Suprapubic skin (tissue), 4 donors: ENCODE measurements at regions not wholly inside any gene's neighbourhood (a gene's known extent, or its start where the extent isn't known, plus 50 kb on each side); places are given as distances from the start of the nearest gene placed in this dataset.

Experiments
- CTCF ChIP-seq, 2 donors: fragments of 200-600 bp in 1 of 2; fragments of 450-650 bp in 1 of 2; sonication (generic) in 1 of 2; IDR thresholded peaks; one replicate each; pipeline ENCODE4 v1.5.1; 2016 to 2019; ENCODE audit warnings: antibody characterized with exemption in 2 of 2, mild to moderate bottlenecking in 1 of 2, moderate library complexity in 1 of 2
- POLR2A ChIP-seq, 2 donors: fragments of 450-650 bp; IDR thresholded peaks; one replicate each; pipeline ENCODE4 v1.6.1; 2017; ENCODE audit warnings: antibody characterized with exemption in 2 of 2, mild to moderate bottlenecking in 2 of 2, moderate library complexity in 2 of 2
- POLR2AphosphoS5 ChIP-seq, 3 donors: sonication (generic); formaldehyde crosslinking; IDR thresholded peaks; one replicate each; pipeline ENCODE4 v1.6.1; 2017; ENCODE audit warnings: antibody characterized with exemption in 3 of 3

DNA sequence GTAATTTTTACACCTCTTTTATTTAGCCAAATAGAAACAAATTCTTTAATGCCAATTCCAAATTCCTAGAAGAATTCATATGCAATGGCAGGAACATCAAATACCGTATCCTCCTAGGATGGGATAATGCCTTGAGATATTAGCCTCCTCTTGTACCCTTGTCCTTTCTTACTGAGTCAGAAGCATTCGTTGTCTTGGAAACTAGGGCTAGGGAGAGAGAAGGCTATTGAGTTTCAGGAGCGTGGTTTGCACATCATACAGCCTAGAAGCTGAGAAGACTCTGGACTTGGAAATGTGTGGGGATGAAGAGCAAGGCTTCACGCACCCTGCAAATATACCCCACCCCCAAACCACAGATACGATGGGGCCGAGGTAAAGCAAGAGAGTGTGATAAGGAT lies 300.7 kb downstream of the SP3 start:
- no peak for TF ChIP-seq POLR2A (IDR thresholded peaks at IDR 0.05)
- no peak for TF ChIP-seq CTCF (IDR thresholded peaks at IDR 0.05)
- no peak for TF ChIP-seq POLR2AphosphoS5 (IDR thresholded peaks at IDR 0.05)
